Keratinocyte (primary cell): ENCODE measurements at regions not wholly inside any gene's neighbourhood (a gene's known extent, or its start where the extent isn't known, plus 50 kb on each side); places are given as distances from the start of the nearest gene placed in this dataset.

ENCODE experiments used
- CTCF ChIP-seq, 3 experiments: IDR thresholded peaks in 1 of 3; conservative IDR thresholded peaks in 1 of 3; optimal IDR thresholded peaks in 1 of 3; 2 replicates in 2 of 3; 3 replicates in 1 of 3; pipeline versions ENCODE3 to v1.5.1; 2011; ENCODE audit warnings: low read length in 3 of 3, mild to moderate bottlenecking in 3 of 3, moderate library complexity in 2 of 3, control low read depth in 1 of 3, inconsistent platforms in 1 of 3; ENCODE audit not compliant: insufficient read depth in 2 of 3; ENCODE audit errors: extremely low read depth in 1 of 3
- EZH2 ChIP-seq: IDR thresholded peaks from one replicate; pipeline ENCODE4 v1.6.1; 2012; ENCODE audit warnings: inconsistent platforms, mild to moderate bottlenecking, low read length, moderate library complexity

GRCh38 chr22:48627966-48628365, 1199.7 kb downstream of the BRD1 start:
- TF ChIP-seq CTCF (optimal IDR thresholded peaks at IDR 0.05 in 1 of 3, IDR thresholded peaks at IDR 0.05 in 1 of 3, conservative IDR thresholded peaks at IDR 0.05 in 1 of 3; ENCODE audit: extremely low read depth in 1 of 3, insufficient read depth in 2 of 3, low read length in 3 of 3) (no peak), EZH2 (no peak)
